SH-SY5Y (cell line): ENCODE measurements at regions not wholly inside any gene's neighbourhood (a gene's known extent, or its start where the extent isn't known, plus 50 kb on each side); places are given as distances from the start of the nearest gene placed in this dataset.

Experiments used
- GATA2 ChIP-seq: IDR thresholded peaks from 2 replicates; pipeline ENCODE4 v1.6.1; 2011; ENCODE audit warnings: mild to moderate bottlenecking, low read depth, low read length
- GATA3 ChIP-seq: IDR thresholded peaks from 2 replicates; pipeline ENCODE4 v1.6.1; 2011; ENCODE audit warnings: low read depth, mild to moderate bottlenecking, low read length, moderate library complexity

- TF ChIP-seq GATA3 (no peak), GATA2 (no peak)
These were observed 139.9 kb upstream of the ATP6AP2 start for GRCh38 chrX:40440866-40441265.
